Neural cell (in vitro differentiated cells): ENCODE measurements at regions not wholly inside any gene's neighbourhood (a gene's known extent, or its start where the extent isn't known, plus 50 kb on each side); places are given as distances from the start of the nearest gene placed in this dataset.

Source experiments
- EP300 ChIP-seq: fragments of 450-650 bp; conservative IDR thresholded peaks from 2 replicates; pipeline ENCODE4 v1.6.1; 2014; ENCODE audit warnings: antibody characterized with exemption, mild to moderate bottlenecking, moderate library complexity; ENCODE audit not compliant: poor library complexity, severe bottlenecking
- EZH2 ChIP-seq: fragments of 200-600, 300-800 bp; shearing (Covaris generic), sonication (generic); IDR thresholded peaks from 2 replicates; pipeline ENCODE4 v1.6.1; 2014; ENCODE audit warnings: antibody characterized with exemption, low read length, borderline replicate concordance, mild to moderate bottlenecking; ENCODE audit not compliant: insufficient read depth, poor library complexity, severe bottlenecking
- MXI1 ChIP-seq: fragments of 450-650 bp; conservative IDR thresholded peaks from 2 replicates; pipeline ENCODE4 v1.6.1; 2014; ENCODE audit warnings: antibody characterized with exemption, mild to moderate bottlenecking; ENCODE audit not compliant: poor library complexity, severe bottlenecking
- POLR2AphosphoS5 ChIP-seq: IDR thresholded peaks from 2 replicates; pipeline ENCODE4 v1.6.1; 2012
- TAF1 ChIP-seq: IDR thresholded peaks from 2 replicates; pipeline ENCODE4 v1.6.1; 2012; ENCODE audit warnings: low read depth
- TF ChIP-seq, protein P1 (sequence below): fragments of 450-650 bp; IDR thresholded peaks from 2 replicates; pipeline ENCODE4 v1.5.1; 2014; ENCODE audit warnings: antibody characterized with exemption, mild to moderate bottlenecking, moderate library complexity; ENCODE audit not compliant: poor library complexity, severe bottlenecking
- TF ChIP-seq, protein P2 (sequence below): IDR thresholded peaks from 2 replicates; pipeline ENCODE4 v1.6.1; 2012; ENCODE audit warnings: borderline replicate concordance

DNA sequence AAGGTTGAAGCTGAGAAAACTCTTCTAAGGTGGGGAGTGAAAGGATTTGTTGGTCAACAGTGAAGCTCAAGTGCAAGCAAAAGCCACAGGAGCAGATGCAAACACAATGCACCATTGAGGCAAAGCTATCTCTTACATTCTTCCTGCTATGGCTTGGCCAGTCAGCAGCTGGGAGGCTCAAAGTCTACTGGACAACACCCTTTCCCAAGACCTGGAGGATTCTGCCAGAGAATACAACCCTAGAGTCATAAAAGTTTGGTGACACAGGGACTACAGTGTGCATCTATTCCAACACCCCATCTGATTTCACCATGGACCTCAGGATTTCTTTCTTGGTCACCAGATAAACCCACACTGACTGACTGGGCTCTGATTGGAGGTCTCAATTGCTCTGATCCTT, 342.0 kb downstream of the HRH4 start:
- TF ChIP-seq EP300 (no peak), MXI1 (no peak), TAF1 (no peak), EZH2 (no peak), POLR2AphosphoS5 (no peak)
- TF ChIP-seq, protein P1, sequence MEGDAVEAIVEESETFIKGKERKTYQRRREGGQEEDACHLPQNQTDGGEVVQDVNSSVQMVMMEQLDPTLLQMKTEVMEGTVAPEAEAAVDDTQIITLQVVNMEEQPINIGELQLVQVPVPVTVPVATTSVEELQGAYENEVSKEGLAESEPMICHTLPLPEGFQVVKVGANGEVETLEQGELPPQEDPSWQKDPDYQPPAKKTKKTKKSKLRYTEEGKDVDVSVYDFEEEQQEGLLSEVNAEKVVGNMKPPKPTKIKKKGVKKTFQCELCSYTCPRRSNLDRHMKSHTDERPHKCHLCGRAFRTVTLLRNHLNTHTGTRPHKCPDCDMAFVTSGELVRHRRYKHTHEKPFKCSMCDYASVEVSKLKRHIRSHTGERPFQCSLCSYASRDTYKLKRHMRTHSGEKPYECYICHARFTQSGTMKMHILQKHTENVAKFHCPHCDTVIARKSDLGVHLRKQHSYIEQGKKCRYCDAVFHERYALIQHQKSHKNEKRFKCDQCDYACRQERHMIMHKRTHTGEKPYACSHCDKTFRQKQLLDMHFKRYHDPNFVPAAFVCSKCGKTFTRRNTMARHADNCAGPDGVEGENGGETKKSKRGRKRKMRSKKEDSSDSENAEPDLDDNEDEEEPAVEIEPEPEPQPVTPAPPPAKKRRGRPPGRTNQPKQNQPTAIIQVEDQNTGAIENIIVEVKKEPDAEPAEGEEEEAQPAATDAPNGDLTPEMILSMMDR = no peak
- TF ChIP-seq, protein P2, sequence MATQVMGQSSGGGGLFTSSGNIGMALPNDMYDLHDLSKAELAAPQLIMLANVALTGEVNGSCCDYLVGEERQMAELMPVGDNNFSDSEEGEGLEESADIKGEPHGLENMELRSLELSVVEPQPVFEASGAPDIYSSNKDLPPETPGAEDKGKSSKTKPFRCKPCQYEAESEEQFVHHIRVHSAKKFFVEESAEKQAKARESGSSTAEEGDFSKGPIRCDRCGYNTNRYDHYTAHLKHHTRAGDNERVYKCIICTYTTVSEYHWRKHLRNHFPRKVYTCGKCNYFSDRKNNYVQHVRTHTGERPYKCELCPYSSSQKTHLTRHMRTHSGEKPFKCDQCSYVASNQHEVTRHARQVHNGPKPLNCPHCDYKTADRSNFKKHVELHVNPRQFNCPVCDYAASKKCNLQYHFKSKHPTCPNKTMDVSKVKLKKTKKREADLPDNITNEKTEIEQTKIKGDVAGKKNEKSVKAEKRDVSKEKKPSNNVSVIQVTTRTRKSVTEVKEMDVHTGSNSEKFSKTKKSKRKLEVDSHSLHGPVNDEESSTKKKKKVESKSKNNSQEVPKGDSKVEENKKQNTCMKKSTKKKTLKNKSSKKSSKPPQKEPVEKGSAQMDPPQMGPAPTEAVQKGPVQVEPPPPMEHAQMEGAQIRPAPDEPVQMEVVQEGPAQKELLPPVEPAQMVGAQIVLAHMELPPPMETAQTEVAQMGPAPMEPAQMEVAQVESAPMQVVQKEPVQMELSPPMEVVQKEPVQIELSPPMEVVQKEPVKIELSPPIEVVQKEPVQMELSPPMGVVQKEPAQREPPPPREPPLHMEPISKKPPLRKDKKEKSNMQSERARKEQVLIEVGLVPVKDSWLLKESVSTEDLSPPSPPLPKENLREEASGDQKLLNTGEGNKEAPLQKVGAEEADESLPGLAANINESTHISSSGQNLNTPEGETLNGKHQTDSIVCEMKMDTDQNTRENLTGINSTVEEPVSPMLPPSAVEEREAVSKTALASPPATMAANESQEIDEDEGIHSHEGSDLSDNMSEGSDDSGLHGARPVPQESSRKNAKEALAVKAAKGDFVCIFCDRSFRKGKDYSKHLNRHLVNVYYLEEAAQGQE = no peak
